ENCODE measurements at regions not wholly inside any gene's neighbourhood (a gene's known extent, or its start where the extent isn't known, plus 50 kb on each side); places are given as distances from the start of the nearest gene placed in this dataset.

DNA sequence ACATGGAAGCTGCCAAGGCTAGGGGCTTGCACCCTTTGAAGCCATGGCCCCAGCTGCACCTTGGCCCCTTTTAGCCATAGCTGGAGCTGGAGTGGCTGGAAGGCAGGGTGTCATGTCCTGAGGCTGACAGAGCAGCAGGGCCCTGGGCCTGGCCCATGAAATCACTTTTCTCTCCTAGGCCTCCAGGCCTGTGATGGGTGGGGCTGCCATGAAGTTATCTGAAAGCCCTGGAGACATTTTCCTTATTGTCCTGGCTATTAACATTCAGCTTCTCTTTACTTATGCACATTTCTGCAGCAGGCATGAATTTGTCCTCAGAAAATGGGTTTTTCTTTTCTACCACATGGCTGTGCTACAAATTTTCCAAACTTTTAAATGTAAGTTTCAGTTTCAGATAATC lies 106.9 kb upstream of the ELMO1 start:
- DNase-seq (ENCODE audit: extremely low spot score): no peak
- no peaks in the 10 kb centered on the region for H3K36me3 ChIP-seq
- H3K27me3 ChIP-seq: no peaks in the 10 kb centered on the region
- TF ChIP-seq POLR2A (IDR thresholded peaks at IDR 0.05; ENCODE audit: low read depth): no peak
- no peak for TF ChIP-seq EP300 (IDR thresholded peaks at IDR 0.05)
- no peak for TF ChIP-seq POLR2AphosphoS5 (IDR thresholded peaks at IDR 0.05)
- TF ChIP-seq, protein P1, sequence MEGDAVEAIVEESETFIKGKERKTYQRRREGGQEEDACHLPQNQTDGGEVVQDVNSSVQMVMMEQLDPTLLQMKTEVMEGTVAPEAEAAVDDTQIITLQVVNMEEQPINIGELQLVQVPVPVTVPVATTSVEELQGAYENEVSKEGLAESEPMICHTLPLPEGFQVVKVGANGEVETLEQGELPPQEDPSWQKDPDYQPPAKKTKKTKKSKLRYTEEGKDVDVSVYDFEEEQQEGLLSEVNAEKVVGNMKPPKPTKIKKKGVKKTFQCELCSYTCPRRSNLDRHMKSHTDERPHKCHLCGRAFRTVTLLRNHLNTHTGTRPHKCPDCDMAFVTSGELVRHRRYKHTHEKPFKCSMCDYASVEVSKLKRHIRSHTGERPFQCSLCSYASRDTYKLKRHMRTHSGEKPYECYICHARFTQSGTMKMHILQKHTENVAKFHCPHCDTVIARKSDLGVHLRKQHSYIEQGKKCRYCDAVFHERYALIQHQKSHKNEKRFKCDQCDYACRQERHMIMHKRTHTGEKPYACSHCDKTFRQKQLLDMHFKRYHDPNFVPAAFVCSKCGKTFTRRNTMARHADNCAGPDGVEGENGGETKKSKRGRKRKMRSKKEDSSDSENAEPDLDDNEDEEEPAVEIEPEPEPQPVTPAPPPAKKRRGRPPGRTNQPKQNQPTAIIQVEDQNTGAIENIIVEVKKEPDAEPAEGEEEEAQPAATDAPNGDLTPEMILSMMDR (IDR thresholded peaks at IDR 0.05): no peak
- intact Hi-C loops (cut with DNase I): no loop called here
- no peak overlapping the region for H3K4me3 ChIP-seq
- no peaks in the 10 kb centered on the region for H3K4me1 ChIP-seq
- no peak overlapping the region for H3K27ac ChIP-seq (replicated peaks in 1 of 4)
- H3K9me3 ChIP-seq: peaks cover 0 to 7% (median 0%) of the 10 kb centered on the region in 4 donors

DNA sequence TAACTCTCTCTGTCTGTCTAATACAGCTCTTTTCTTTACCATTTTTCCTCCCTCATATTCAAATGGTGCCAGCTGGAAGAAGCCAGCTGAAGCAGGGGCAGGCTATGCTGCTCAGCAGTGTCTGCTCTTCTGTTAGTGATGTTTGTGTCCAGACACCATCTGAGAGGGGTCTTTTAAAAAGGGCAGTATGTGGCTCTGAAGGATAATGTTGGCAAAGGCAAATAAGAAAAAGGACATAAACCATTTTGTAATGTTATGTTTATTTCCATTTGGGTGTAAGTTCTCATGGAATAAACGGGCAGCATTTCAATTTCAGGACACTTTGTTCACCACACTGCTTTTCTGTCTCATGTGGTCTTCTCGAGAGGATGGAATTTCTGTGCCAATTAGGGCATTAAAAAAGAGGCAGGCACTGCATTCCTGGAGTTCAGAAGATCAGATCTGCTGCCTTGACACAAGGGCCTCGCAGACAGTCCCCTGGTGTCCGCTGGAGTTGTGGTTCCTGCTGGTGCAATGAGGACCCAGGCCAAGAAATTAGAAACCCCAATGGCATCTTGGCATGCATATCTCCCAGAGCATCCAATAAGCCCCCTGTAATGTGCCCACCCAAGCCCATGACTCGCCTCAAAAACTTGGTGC lies 109.0 kb upstream of the ELMO1 start:
- H3K27me3 ChIP-seq: no peaks in the 10 kb centered on the region
- DNase-seq (ENCODE audit: extremely low spot score): peak; percentile 64
- WGBS: 82% methylated on average over 5 of the region's 5 CpGs
- intact Hi-C loops (cut with DNase I): no loop called here
- no peaks in the 10 kb centered on the region for H3K36me3 ChIP-seq
- peaks cover 0 to 7% (median 0%) of the 10 kb centered on the region in 4 donors for H3K9me3 ChIP-seq
- H3K27ac ChIP-seq (replicated peaks in 1 of 4): no peak overlapping the region
- no peaks in the 10 kb centered on the region for H3K4me1 ChIP-seq
- H3K4me3 ChIP-seq: no peak overlapping the region
- TF ChIP-seq POLR2A (IDR thresholded peaks at IDR 0.05; ENCODE audit: low read depth) (no peak), EP300 (IDR thresholded peaks at IDR 0.05) (no peak), POLR2AphosphoS5 (IDR thresholded peaks at IDR 0.05) (no peak)
- TF ChIP-seq, protein P1 (IDR thresholded peaks at IDR 0.05): no peak

GRCh38 chr7:37558320-37559096 lies 109.8 kb upstream of the ELMO1 start:
- no peaks in the 10 kb centered on the region for H3K27me3 ChIP-seq
- DNase-seq (ENCODE audit: extremely low spot score): peak; percentile 53
- 55% methylated on average over 3 of the region's 3 CpGs for WGBS
- peaks cover 0 to 7% (median 0%) of the 10 kb centered on the region in 4 donors for H3K9me3 ChIP-seq
- TF ChIP-seq EP300 (IDR thresholded peaks at IDR 0.05) (no peak), POLR2A (IDR thresholded peaks at IDR 0.05; ENCODE audit: low read depth) (no peak), POLR2AphosphoS5 (IDR thresholded peaks at IDR 0.05) (no peak)
- TF ChIP-seq, protein P1 (IDR thresholded peaks at IDR 0.05): no peak
- no peak overlapping the region for H3K4me3 ChIP-seq
- no peak overlapping the region for H3K27ac ChIP-seq (replicated peaks in 1 of 4)
- H3K4me1 ChIP-seq: no peaks in the 10 kb centered on the region
- H3K36me3 ChIP-seq: no peaks in the 10 kb centered on the region
- intact Hi-C loops (cut with DNase I): no loop called here

- TF ChIP-seq EP300 (IDR thresholded peaks at IDR 0.05) (no peak), POLR2A (IDR thresholded peaks at IDR 0.05; ENCODE audit: low read depth) (no peak), POLR2AphosphoS5 (IDR thresholded peaks at IDR 0.05) (no peak)
- TF ChIP-seq, protein P1 (IDR thresholded peaks at IDR 0.05): no peak
- 92% methylated on average over 6 of the region's 6 CpGs for WGBS
- Histone ChIP-seq H3K4me1 (no peaks in the 10 kb centered on the region), H3K27me3 (peaks cover 0 to 3% (median 0%) of the 10 kb centered on the region in 4 donors), H3K27ac (replicated peaks in 1 of 4) (no peak overlapping the region), H3K4me3 (no peak overlapping the region), H3K36me3 (no peaks in the 10 kb centered on the region), H3K9me3 (no peaks in the 10 kb centered on the region)
- no peak for DNase-seq (ENCODE audit: extremely low spot score)
- intact Hi-C loops (cut with DNase I): no loop called here
These were observed 113.4 kb upstream of the GPR141 start for GRCh38 chr7:37570145-37570544.

Measured in esophagus muscularis mucosa (tissue), 4 donors.